ENCODE measurements at regions not wholly inside any gene's neighbourhood (a gene's known extent, or its start where the extent isn't known, plus 50 kb on each side); places are given as distances from the start of the nearest gene placed in this dataset.

GRCh38 chr14:82067221-82067875 lies 533.7 kb upstream of the SEL1L start:
- TF ChIP-seq POLR2A (IDR thresholded peaks at IDR 0.05; ENCODE audit: low read length) (no peak), GATA1 (IDR thresholded peaks at IDR 0.05; ENCODE audit: low read depth, low read length) (no peak)

Measured in erythroblast (primary cell).